GM12874 (cell line): ENCODE measurements at regions not wholly inside any gene's neighbourhood (a gene's known extent, or its start where the extent isn't known, plus 50 kb on each side); places are given as distances from the start of the nearest gene placed in this dataset.
A peak's percentile ranks its signal among the peaks of the same experiment; 100 is the strongest.

Source experiments
- CTCF ChIP-seq: IDR thresholded peaks from 2 replicates; pipeline ENCODE4 v1.5.1; 2011; ENCODE audit warnings: low read depth, mild to moderate bottlenecking, control low read depth, low read length, moderate library complexity; ENCODE audit not compliant: insufficient read depth

DNA sequence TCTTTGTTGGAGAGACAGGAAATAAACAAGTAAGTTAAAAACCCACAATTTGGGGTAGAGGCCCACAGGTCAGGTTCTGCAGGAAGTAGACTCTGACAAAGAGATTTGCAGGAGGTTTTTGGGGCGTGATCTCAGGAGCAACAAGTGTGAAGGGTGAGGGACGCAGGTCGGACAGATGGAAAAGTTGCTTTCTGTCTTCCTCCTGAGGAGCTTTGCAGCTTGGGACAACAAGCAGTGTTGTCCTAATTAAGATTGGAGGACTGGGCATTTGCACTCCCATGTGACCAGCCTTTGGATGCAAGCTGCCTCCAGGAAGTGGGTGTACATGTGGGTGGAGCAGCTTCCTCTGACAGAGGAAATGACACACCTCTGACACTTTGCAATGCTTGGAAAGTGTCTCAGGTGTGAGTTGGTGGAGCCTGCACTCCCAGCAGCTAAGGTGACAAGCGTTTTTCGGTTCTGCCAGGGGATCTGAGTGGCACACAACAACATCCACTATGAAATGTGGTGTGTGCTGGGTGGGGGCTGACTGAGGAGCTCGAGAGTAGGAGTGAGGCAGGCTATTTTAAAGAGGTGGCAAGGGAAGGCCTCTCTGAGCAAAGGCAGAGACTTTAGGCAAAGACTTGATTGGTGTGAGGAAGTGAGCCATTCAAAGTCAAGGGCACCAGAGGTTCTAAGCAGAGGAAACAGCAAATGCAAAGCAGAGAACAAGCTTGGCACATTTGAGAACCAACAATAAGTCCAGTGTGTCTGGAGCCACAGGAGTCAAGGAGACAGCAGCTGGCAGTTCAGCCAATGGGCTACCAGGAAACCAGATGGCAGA lies 339.8 kb upstream of the GATB start:
- TF ChIP-seq CTCF, result no peak

DNA sequence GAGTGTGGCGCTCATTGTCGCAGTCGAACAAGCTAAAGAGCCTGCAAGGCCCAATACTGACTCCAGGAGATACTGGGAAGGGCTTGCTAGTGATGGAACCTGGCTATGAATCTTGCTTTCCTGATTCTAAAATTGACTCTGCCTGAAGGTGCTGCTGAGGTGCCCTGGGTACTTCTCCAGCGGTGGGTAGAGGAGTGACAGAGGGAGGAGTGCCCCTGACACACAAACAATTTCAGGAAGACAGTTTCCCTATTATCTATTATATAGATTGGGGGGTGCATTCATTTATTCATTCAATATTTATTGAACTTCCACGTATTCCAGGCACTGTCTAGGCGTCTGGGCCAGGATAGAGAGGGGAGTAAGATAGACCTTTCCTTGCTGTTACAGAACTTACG lies 339.2 kb upstream of the GATB start:
- TF ChIP-seq CTCF, result no peak

DNA sequence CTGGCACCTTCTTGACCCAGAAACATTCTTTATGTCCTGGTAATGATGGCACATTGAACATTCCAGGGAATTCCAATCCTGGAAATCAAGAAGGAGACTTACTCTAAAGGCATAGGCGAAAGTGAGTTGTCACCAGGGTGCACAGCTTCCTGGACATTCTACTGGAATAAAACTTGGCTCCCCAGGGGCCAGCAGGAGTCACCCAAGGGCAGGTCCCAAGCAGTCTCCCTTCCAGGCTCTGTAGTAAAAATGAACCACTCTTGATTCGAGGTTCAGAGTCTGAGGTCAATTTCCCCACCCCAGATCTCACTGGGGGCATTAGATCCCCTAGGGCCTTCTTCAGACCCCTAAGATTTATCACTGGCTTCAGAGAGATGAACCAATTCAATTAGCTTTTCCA lies 338.7 kb upstream of the GATB start:
- 0 out of 2 replicates have a peak, but pooled peaks have one; percentile 12 for TF ChIP-seq CTCF

DNA sequence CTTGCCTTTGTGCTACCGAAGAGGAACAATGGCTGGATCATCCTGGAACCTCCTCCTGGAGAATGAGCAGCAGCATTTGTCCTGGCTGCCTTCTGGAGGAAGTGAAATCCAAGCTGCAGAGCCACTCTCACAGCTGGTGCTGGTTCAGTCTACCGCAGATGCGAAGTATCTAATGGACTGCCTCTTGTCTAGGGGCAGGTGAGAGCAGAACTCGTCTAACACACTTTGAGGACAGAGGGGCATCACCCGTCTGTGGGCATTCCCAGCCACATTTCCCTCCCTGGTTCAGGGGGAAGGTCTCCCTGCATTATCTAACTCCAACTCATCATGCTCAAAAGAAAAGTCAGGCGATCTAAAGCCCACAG lies 338.2 kb upstream of the GATB start:
- TF ChIP-seq CTCF, result no peak

GRCh38 chr4:152098365-152099060 lies 337.7 kb upstream of the GATB start:
- no peak for TF ChIP-seq CTCF

DNA sequence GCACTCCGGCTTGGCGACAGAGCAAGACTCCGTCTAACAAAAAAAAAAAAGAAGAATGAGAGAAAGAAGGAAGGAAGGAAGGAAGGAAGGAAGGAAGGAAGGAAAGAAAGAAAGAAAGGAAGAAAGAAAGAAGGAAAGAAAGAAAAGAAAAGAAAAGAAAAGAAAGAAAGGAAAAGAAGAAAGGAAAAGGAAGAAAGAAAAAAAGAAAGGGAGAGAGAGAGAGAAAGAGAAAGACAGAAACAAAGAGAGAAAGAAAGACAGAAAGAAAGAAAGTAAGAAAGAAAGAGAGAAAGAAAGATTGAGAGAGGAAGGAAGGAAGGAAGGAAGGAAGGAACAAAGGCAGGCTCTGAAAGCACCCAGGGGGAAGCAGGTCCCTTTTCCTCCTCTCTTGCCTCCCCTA lies 336.6 kb upstream of the GATB start:
- TF ChIP-seq CTCF, result no peak

- no peak for TF ChIP-seq CTCF
These were observed 334.9 kb upstream of the GATB start for GRCh38 chr4:152095701-152096070.
